IMR-90 (cell line): ENCODE measurements at regions not wholly inside any gene's neighbourhood (a gene's known extent, or its start where the extent isn't known, plus 50 kb on each side); places are given as distances from the start of the nearest gene placed in this dataset.

Experiments used
- BHLHE40 ChIP-seq: fragments of 150-350 bp; IDR thresholded peaks from 2 replicates; pipeline ENCODE4 v1.6.1; 2016; ENCODE audit warnings: mild to moderate bottlenecking, low read depth, low read length
- CEBPB ChIP-seq: IDR thresholded peaks from 2 replicates; pipeline ENCODE4 v1.6.1; 2012; ENCODE audit warnings: low read depth, low read length, improper control_type of control experiment
- CHD1 ChIP-seq: IDR thresholded peaks from 2 replicates; pipeline ENCODE4 v1.6.1; 2012; ENCODE audit warnings: low read depth, low read length, improper control_type of control experiment
- ELK1 ChIP-seq: fragments of 150-350 bp; IDR thresholded peaks from 2 replicates; pipeline ENCODE4 v1.6.1; 2016; ENCODE audit warnings: low read depth, mild to moderate bottlenecking, low read length, moderate library complexity, borderline replicate concordance
- MAFK ChIP-seq: IDR thresholded peaks from 2 replicates; pipeline ENCODE4 v1.6.1; 2012; ENCODE audit warnings: low read depth, low read length, improper control_type of control experiment
- MAZ ChIP-seq: IDR thresholded peaks from 2 replicates; pipeline ENCODE4 v1.6.1; 2012; ENCODE audit warnings: low read depth, mild to moderate bottlenecking, low read length, improper control_type of control experiment, moderate library complexity, borderline replicate concordance
- MXI1 ChIP-seq: IDR thresholded peaks from 2 replicates; pipeline ENCODE4 v1.6.1; 2012; ENCODE audit warnings: low read depth, mild to moderate bottlenecking, low read length, moderate library complexity, borderline replicate concordance
- NFE2L2 ChIP-seq: fragments of 150-350 bp; IDR thresholded peaks from 2 replicates; pipeline ENCODE4 v1.6.1; 2016; ENCODE audit warnings: low read depth, mild to moderate bottlenecking, low read length
- POLR2A ChIP-seq: IDR thresholded peaks from 2 replicates; pipeline ENCODE4 v1.6.1; 2012; ENCODE audit warnings: mild to moderate bottlenecking, low read depth, low read length
- RAD21 ChIP-seq: IDR thresholded peaks from 2 replicates; pipeline ENCODE4 v1.6.1; 2012; ENCODE audit warnings: low read length, improper control_type of control experiment
- RCOR1 ChIP-seq: IDR thresholded peaks from 2 replicates; pipeline ENCODE4 v1.6.1; 2012; ENCODE audit warnings: mild to moderate bottlenecking, low read length, improper control_type of control experiment; ENCODE audit not compliant: insufficient replicate concordance
- SMC3 ChIP-seq: fragments of 150-350 bp; IDR thresholded peaks from 2 replicates; pipeline ENCODE4 v1.6.1; 2016; ENCODE audit warnings: low read depth, mild to moderate bottlenecking, antibody characterized with exemption, low read length, moderate library complexity
- USF2 ChIP-seq: fragments of 150-350 bp; IDR thresholded peaks from 2 replicates; pipeline ENCODE4 v1.6.1; 2017; ENCODE audit warnings: mild to moderate bottlenecking, antibody characterized with exemption, low read length, low read depth
- TF ChIP-seq, protein P1 (sequence below): conservative IDR thresholded peaks from 2 replicates; pipeline ENCODE4 v1.5.1; 2012; ENCODE audit warnings: mild to moderate bottlenecking, low read depth, low read length, improper control_type of control experiment

DNA sequence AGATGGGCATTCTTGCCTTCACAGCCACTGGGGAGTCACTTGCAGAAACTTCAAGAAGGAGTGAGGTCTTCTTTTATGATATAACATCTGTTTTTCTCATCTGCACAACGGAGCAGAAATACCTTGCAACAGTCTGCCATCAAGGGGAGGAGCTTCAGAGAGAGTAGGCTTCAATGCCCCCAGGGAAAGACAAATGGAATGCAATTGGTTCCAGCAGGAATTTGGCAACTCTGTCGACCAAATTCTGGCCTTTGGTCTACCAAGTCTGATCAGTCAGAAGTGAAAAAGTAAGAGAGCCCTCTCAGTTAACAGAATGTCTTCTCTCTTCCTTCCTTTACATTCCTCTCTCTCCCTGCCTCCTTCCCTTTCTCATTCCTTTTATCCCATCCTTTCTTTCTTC lies 229.3 kb downstream of the IDS start:
- TF ChIP-seq, protein P1, sequence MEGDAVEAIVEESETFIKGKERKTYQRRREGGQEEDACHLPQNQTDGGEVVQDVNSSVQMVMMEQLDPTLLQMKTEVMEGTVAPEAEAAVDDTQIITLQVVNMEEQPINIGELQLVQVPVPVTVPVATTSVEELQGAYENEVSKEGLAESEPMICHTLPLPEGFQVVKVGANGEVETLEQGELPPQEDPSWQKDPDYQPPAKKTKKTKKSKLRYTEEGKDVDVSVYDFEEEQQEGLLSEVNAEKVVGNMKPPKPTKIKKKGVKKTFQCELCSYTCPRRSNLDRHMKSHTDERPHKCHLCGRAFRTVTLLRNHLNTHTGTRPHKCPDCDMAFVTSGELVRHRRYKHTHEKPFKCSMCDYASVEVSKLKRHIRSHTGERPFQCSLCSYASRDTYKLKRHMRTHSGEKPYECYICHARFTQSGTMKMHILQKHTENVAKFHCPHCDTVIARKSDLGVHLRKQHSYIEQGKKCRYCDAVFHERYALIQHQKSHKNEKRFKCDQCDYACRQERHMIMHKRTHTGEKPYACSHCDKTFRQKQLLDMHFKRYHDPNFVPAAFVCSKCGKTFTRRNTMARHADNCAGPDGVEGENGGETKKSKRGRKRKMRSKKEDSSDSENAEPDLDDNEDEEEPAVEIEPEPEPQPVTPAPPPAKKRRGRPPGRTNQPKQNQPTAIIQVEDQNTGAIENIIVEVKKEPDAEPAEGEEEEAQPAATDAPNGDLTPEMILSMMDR: no peak
- no peak for TF ChIP-seq RAD21
- TF ChIP-seq RCOR1: no peak
- no peak for TF ChIP-seq BHLHE40
- no peak for TF ChIP-seq CEBPB
- no peak for TF ChIP-seq MAFK
- TF ChIP-seq SMC3: no peak
- no peak for TF ChIP-seq CHD1
- TF ChIP-seq POLR2A: no peak
- no peak for TF ChIP-seq ELK1
- no peak for TF ChIP-seq MXI1
- TF ChIP-seq MAZ: no peak
- no peak for TF ChIP-seq NFE2L2
- no peak for TF ChIP-seq USF2
